HCT116 (cell line): ENCODE measurements at regions not wholly inside any gene's neighbourhood (a gene's known extent, or its start where the extent isn't known, plus 50 kb on each side); places are given as distances from the start of the nearest gene placed in this dataset.

Experiments used
- ATAC-seq: fragments of 200-7000 bp; cut with Tn5 transposase; 2 replicates; pipeline ENCODE4 v1.9.1; 2020; ENCODE audit warnings: mild to moderate bottlenecking, moderate library complexity
- BruUV-seq: library from RNA; stranded (reverse); fragments of 400-500 nt; replicated peaks from 2 replicates; lab custom pipeline; 2021; lab: Mats Ljungman, UMichigan
- CTCF ChIA-PET: fragments of 300-600 bp; sonication (Branson Sonifier 250); formaldehyde crosslinking; loops from one replicate; lab custom pipeline; 2021; ENCODE audit warnings: antibody characterized with exemption; lab: Charles Lee
- POLR2A ChIA-PET: fragments of 300-600, 350-600 bp; sonication (Branson Sonifier 250); formaldehyde crosslinking; loops from one replicate; lab custom pipeline; 2021; ENCODE audit warnings: antibody characterized with exemption; lab: Charles Lee
- RAD21 ChIA-PET, 2 experiments: fragments of 300-600 bp; sonication (Branson Sonifier 250); formaldehyde crosslinking; loops; one replicate each; lab custom pipeline; 2023; ENCODE audit warnings: low total read pairs in 2 of 2; ENCODE audit not compliant: uncharacterized antibody in 2 of 2, unreplicated experiment in 2 of 2, low non-redundant PET in 1 of 2; lab: Charles Lee
- DNase-seq: peaks from one replicate; pipeline ENCODE4 v3.0.0-alpha.2; 2010; ENCODE audit warnings: low read depth, low spot score
- H2AFZ ChIP-seq: fragments of 200-600 bp; shearing (Covaris generic), sonication (generic); 2 replicates; pipeline ENCODE4 v1.6.1; 2017; ENCODE audit warnings: low read depth, mixed run types, mixed read lengths, antibody characterized with exemption, low read length; ENCODE audit not compliant: poor library complexity, severe bottlenecking
- H3K27ac ChIP-seq: 2 replicates; pipeline ENCODE4 v1.5.1; 2012; ENCODE audit warnings: low read depth, low read length
- H3K27me3 ChIP-seq: fragments of 200-600 bp; sonication (generic); 2 replicates; pipeline ENCODE4 v1.6.1; 2016; ENCODE audit warnings: mixed run types, low read length, mixed read lengths; ENCODE audit not compliant: insufficient read depth
- H3K36me3 ChIP-seq, 2 experiments: fragments of 200-500 bp in 1 of 2; fragments of 200-600 bp in 1 of 2; sonication (Bioruptor generic) in 1 of 2; sonication (generic) in 1 of 2; 2 replicates each; pipeline versions ENCODE4 v1.5.1 to v1.6.1; 2014 to 2016; ENCODE audit warnings: low read length in 2 of 2, inconsistent platforms in 1 of 2, mixed read lengths in 1 of 2, mixed run types in 1 of 2; ENCODE audit not compliant: insufficient read depth in 2 of 2, control insufficient read depth in 1 of 2
- H3K4me1 ChIP-seq, 2 experiments: fragments of 200-600 bp in 1 of 2; sonication (generic) in 1 of 2; 2 replicates each; pipeline versions ENCODE4 v1.5.1 to v1.6.1; 2012 to 2017; ENCODE audit warnings: low read length in 2 of 2, inconsistent platforms in 1 of 2, mild to moderate bottlenecking in 1 of 2, mixed read lengths in 1 of 2, mixed run types in 1 of 2, moderate library complexity in 1 of 2; ENCODE audit not compliant: insufficient read depth in 2 of 2, control insufficient read depth in 1 of 2
- H3K4me2 ChIP-seq: fragments of 200-600 bp; sonication (generic); 2 replicates; pipeline ENCODE4 v1.6.1; 2017; ENCODE audit warnings: mixed run types, low read length, mixed read lengths
- H3K4me3 ChIP-seq, 2 experiments: fragments of 200-600 bp in 1 of 2; sonication (generic) in 1 of 2; replicated peaks in 1 of 2; 2 replicates each; pipeline ENCODE4 v1.5.1; 2011 to 2016; ENCODE audit warnings: low read length in 2 of 2, control low read depth in 1 of 2, low read depth in 1 of 2, mild to moderate bottlenecking in 1 of 2, mixed read lengths in 1 of 2, mixed run types in 1 of 2
- H3K79me2 ChIP-seq: fragments of 200-600 bp; sonication (generic); 2 replicates; pipeline ENCODE4 v1.6.1; 2017; ENCODE audit warnings: mild to moderate bottlenecking, mixed run types, low read length, moderate library complexity, mixed read lengths; ENCODE audit not compliant: insufficient read depth
- H3K9ac ChIP-seq: fragments of 200-600 bp; sonication (generic); 2 replicates; pipeline ENCODE4 v1.6.1; 2016; ENCODE audit warnings: low read length, mixed read lengths
- H3K9me2 ChIP-seq: fragments of 200-600 bp; sonication (generic), shearing (Covaris generic); 2 replicates; pipeline ENCODE4 v1.6.1; 2017; ENCODE audit warnings: mixed run types, mild to moderate bottlenecking, moderate library complexity; ENCODE audit not compliant: insufficient read depth
- H3K9me3 ChIP-seq, 2 experiments: fragments of 200-500 bp in 1 of 2; fragments of 200-600 bp in 1 of 2; sonication (Bioruptor generic) in 1 of 2; sonication (generic) in 1 of 2; 2 replicates each; pipeline ENCODE4 v1.6.1; 2014 to 2017; ENCODE audit warnings: low read length in 2 of 2, mixed read lengths in 2 of 2, inconsistent platforms in 1 of 2, low read depth in 1 of 2, mild to moderate bottlenecking in 1 of 2, mixed run types in 1 of 2, moderate library complexity in 1 of 2; ENCODE audit not compliant: control insufficient read depth in 1 of 2, insufficient read depth in 1 of 2
- H4K20me1 ChIP-seq: fragments of 200-600 bp; sonication (generic), shearing (Covaris generic); 2 replicates; pipeline ENCODE4 v1.6.1; 2017; ENCODE audit warnings: mixed run types, mild to moderate bottlenecking, moderate library complexity; ENCODE audit not compliant: insufficient read depth
- CEBPB ChIP-seq: IDR thresholded peaks from 2 replicates; pipeline ENCODE4 v1.6.1; 2012; ENCODE audit warnings: low read depth
- ELF1 ChIP-seq: IDR thresholded peaks from 2 replicates; pipeline ENCODE4 v1.6.1; 2012; ENCODE audit warnings: low read depth, borderline replicate concordance
- EZH2phosphoT487 ChIP-seq: fragments of 200-600 bp; IDR thresholded peaks from 2 replicates; pipeline ENCODE4 v1.6.1; 2018; ENCODE audit warnings: antibody characterized with exemption, borderline replicate concordance
- JUND ChIP-seq: IDR thresholded peaks from 2 replicates; pipeline ENCODE4 v1.6.1; 2012
- POLR2A ChIP-seq: IDR thresholded peaks from 2 replicates; pipeline ENCODE4 v1.7.0; 2011; ENCODE audit warnings: borderline replicate concordance; ENCODE audit not compliant: insufficient read depth, insufficient read length; ENCODE audit errors: extremely low read depth
- REST ChIP-seq: IDR thresholded peaks from 2 replicates; pipeline ENCODE4 v1.6.1; 2012; ENCODE audit warnings: low read depth
- SIN3A ChIP-seq: IDR thresholded peaks from 2 replicates; pipeline ENCODE4 v1.6.1; 2012; ENCODE audit warnings: low read depth
- TCF7L2 ChIP-seq: IDR thresholded peaks from 2 replicates; pipeline ENCODE4 v1.7.0; 2011; ENCODE audit warnings: borderline replicate concordance, inconsistent platforms; ENCODE audit not compliant: insufficient read depth, insufficient read length; ENCODE audit errors: extremely low read depth
- ZNF274 ChIP-seq: fragments of 200-500 bp; sonication (Bioruptor generic); IDR thresholded peaks from 2 replicates; pipeline ENCODE4 v1.6.1; 2014; ENCODE audit warnings: mild to moderate bottlenecking, low read depth, low read length, inconsistent platforms
- intact Hi-C: fragments of 100-400 bp; cut with micrococcal nuclease; formaldehyde crosslinking; loops from 2 replicates; pipeline ENCODE4 v1.10.0; 2022
- TF ChIP-seq, protein P1 (sequence below): IDR thresholded peaks from 2 replicates; pipeline ENCODE4 v1.6.1; 2012
- TF ChIP-seq, protein P2 (sequence below): IDR thresholded peaks from 2 replicates; pipeline ENCODE4 v1.6.1; 2012

DNA sequence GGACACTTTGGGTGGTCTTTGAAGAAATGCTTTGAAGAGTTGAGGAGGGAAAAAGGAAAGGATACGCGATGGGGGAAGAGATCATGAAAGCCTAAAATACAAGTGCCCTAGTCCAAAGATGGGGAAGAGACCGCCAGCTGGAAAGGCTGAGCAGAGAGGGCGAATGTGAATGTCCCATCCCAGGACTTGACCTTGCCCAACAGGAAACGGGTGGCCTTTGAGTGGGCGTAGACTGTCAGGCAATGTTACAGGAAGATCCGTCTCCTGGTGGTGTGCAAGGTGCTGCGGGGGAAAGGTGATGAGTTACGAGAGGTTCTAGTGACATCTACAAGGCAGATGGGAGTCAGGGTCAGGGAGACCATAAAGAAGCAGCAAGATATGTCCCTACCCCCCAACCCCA, 55.0 kb upstream of the TBXT start:
- no peak for TF ChIP-seq SIN3A

DNA sequence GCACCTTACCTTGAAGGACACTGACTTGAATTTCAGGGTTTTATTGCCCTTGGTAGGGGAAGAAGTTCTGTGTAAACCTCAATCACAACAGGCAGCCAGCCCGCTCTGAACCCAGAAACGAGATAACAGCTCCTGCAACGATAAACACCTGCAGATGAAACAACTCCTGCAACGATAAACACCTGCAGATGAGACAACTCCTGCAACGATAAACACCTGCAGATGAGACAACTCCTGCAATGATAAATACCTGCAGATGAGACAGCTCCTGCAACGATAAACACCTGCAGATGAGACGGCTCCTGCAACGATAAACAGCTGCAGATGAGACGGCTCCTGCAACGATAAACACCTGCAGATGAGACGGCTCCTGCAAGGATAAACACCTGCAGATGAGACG, 54.0 kb upstream of the TBXT start:
- H3K27ac ChIP-seq, result no peak overlapping the region
- H2AFZ ChIP-seq, result no peak overlapping the region
- no peaks in the 10 kb centered on the region for H3K9me2 ChIP-seq
- TF ChIP-seq, protein P1, sequence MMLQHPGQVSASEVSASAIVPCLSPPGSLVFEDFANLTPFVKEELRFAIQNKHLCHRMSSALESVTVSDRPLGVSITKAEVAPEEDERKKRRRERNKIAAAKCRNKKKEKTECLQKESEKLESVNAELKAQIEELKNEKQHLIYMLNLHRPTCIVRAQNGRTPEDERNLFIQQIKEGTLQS, result no peak
- TF ChIP-seq, protein P2, sequence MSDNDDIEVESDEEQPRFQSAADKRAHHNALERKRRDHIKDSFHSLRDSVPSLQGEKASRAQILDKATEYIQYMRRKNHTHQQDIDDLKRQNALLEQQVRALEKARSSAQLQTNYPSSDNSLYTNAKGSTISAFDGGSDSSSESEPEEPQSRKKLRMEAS, result no peak
- TF ChIP-seq SIN3A, result no peak
- TF ChIP-seq EZH2phosphoT487, result no peak
- TF ChIP-seq POLR2A, result no peak
- TF ChIP-seq JUND, result no peak
- TF ChIP-seq ZNF274, result no peak
- TF ChIP-seq CEBPB, result no peak
- no peak for TF ChIP-seq ELF1
- TF ChIP-seq REST, result no peak
- TF ChIP-seq TCF7L2, result no peak
- DNase-seq (no peak), ATAC-seq (no peak)
- ChIA-PET RAD21 (no interaction called here), CTCF (no interaction called here), POLR2A (no interaction called here)
- intact Hi-C loops, result no loop called here
- no peak overlapping the region for H3K4me3 ChIP-seq
- no peaks in the 10 kb centered on the region for H3K79me2 ChIP-seq
- BruUV-seq, result no TSS peak
- 0 out of 2 replicates have a peak, but pooled peaks cover 4% of the 10 kb centered on the region for H3K27me3 ChIP-seq
- no peaks in the 10 kb centered on the region for H3K9me3 ChIP-seq
- H3K4me1 ChIP-seq, result peaks cover 7 to 9% of the 10 kb centered on the region in 2 experiments; a peak in 3 of 4 replicates
- H3K36me3 ChIP-seq, result no peaks in the 10 kb centered on the region
- no peak overlapping the region for H3K9ac ChIP-seq
- H4K20me1 ChIP-seq, result no peaks in the 10 kb centered on the region
- no peak overlapping the region for H3K4me2 ChIP-seq

More for the DNA sequence above, 55.0 kb upstream of the TBXT start:
- Histone ChIP-seq H3K36me3 (no peaks in the 10 kb centered on the region), H3K9me3 (no peaks in the 10 kb centered on the region), H3K27ac (no peak overlapping the region), H3K4me2 (no peak overlapping the region), H3K4me3 (no peak overlapping the region), H2AFZ (no peak overlapping the region), H3K9me2 (no peaks in the 10 kb centered on the region), H3K27me3 (peaks cover 7% of the 10 kb centered on the region; the same call in 1 of the 2 replicates), H3K9ac (no peak overlapping the region), H3K79me2 (no peaks in the 10 kb centered on the region), H3K4me1 (peaks cover 7 to 9% of the 10 kb centered on the region in 2 experiments; a peak in 3 of 4 replicates), H4K20me1 (no peaks in the 10 kb centered on the region)
- POLR2A ChIA-PET, result no interaction called here
- ATAC-seq (peak; percentile 30), DNase-seq (no peak)
- no TSS peak for BruUV-seq
- RAD21 ChIA-PET, result no interaction called here
- CTCF ChIA-PET, result no interaction called here
- intact Hi-C loops, result no loop called here
